ENCODE measurements at regions not wholly inside any gene's neighbourhood (a gene's known extent, or its start where the extent isn't known, plus 50 kb on each side); places are given as distances from the start of the nearest gene placed in this dataset.

- DNase-seq: no peak
Observed at GRCh38 chr2:111219285-111219684, 98.6 kb downstream of the BCL2L11 start.

GRCh38 chr2:111219734-111220505, 99.2 kb downstream of the BCL2L11 start:
- no peak for DNase-seq

DNA sequence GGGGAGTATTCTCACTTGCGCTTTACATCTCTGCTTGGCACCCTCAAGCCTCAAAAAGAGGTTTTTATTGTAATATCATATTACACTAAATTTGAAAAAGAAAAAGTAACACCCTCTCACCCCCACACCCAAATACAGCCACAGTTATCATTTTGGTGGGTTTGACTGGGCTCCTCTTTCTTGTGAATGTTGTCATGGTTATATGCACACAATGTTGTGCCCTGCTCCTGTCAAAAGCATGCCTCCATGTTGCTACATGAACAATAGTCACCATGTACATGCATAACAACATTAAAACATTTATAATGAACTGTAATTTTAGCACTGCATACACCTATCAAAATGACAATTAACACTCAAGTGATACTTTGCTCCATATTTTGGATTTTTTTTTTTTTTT, 100.2 kb downstream of the BCL2L11 start:
- DNase-seq: no peak

DNA sequence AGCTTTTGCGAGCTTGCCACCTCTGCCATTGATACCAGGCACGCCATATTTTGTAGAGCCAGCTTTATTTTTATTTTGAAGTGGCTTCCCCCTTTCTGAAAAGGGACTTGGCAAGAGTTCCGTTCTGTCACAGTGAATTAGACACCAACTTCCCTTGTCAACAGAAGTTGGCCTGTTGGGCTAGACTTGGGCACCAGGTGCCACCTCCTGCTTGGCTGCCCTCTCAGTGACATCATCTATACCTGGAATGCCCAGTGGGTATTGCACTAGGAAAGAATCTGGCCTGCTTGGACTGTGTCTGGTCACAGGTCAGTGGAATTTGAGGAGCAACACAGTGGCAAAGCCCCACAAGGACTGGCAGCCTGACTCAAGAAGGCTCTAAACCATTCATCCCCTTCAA, 101.0 kb downstream of the BCL2L11 start:
- DNase-seq: no peak

DNA sequence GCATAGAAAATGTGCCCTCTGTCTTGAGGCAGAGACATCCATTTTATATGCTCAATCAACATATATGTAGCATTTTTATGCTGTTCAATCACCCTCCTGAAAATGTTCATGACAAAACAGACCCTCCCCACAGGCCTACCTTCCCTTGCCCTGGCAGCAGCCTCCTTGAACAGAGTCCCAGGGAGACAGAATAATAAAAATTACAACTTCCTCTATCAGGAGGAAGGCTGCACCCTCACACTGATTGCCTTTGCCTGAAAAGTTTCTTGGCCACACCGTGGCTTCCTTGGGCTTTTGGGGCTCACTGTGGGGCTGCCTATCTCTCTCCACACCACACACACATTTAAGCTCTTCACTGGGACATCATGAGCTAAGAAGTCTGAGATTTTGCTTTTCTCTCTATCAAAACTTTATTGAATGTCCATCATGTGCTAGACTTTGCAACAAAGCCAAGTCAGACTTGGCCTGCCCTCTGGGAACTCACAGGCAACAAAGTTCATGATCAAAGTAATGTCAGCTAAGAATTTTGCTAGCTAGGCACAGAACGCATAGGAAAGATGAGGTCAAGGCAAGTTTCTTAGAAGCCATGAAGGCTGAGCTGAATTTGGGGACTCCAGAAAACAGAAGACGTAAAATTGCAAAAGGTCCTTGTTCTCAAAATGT, 101.6 kb downstream of the BCL2L11 start:
- no peak for DNase-seq

- no peak for DNase-seq
Observed at GRCh38 chr2:111225856-111226255, 105.1 kb downstream of the BCL2L11 start.

GRCh38 chr2:111226876-111227700, 106.4 kb downstream of the BCL2L11 start:
- no peak for DNase-seq

GRCh38 chr2:111227716-111228141, 107.0 kb downstream of the BCL2L11 start:
- DNase-seq: no peak

GRCh38 chr2:111231532-111232252, 111.0 kb downstream of the BCL2L11 start:
- DNase-seq: no peak

DNA sequence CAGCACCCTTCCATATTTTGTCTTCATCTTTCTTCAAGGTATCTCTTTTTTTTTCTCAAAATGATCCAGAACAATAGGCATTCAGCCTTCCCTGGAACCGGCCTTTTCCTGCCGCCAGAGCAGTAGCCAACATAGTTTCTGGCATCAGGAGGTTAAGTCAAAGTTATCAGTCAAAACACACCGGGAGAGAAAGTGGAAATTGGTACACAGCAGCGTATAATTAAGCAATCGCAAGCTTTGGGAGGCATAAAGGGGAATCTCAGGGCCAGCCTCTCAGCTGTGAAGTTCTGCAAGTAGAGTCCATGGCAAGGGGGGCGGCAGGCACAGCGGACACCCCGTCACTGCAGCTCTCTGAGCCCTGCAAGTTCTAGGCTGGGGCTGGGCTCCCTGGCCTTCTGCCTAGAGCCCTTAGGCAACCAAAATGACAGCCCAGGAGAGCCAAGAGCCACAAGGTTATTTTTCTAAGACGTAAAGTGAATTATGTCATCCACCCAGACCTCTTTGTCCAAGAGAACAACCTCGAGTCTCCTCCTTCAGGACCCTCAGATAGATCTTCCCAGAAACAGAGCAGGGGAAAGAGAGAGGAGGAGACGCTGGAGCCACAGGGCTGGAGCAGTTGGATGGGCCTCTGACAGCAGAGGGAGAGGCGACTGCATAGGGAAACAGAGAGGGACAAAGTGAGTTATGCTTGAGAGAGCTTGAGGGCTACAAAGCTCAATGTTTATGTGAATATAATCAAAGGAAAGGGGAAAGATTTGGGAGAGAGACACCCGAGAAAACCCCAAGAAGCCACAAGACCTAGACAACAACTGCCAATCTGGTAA, 114.7 kb downstream of the BCL2L11 start:
- no peak for DNase-seq

GRCh38 chr2:111236025-111236424, 115.3 kb downstream of the BCL2L11 start:
- DNase-seq: no peak

GRCh38 chr2:111238296-111238695, 117.6 kb downstream of the BCL2L11 start:
- no peak for DNase-seq

- DNase-seq: no peak
Observed at GRCh38 chr2:111239107-111239506, 118.4 kb downstream of the BCL2L11 start.

DNA sequence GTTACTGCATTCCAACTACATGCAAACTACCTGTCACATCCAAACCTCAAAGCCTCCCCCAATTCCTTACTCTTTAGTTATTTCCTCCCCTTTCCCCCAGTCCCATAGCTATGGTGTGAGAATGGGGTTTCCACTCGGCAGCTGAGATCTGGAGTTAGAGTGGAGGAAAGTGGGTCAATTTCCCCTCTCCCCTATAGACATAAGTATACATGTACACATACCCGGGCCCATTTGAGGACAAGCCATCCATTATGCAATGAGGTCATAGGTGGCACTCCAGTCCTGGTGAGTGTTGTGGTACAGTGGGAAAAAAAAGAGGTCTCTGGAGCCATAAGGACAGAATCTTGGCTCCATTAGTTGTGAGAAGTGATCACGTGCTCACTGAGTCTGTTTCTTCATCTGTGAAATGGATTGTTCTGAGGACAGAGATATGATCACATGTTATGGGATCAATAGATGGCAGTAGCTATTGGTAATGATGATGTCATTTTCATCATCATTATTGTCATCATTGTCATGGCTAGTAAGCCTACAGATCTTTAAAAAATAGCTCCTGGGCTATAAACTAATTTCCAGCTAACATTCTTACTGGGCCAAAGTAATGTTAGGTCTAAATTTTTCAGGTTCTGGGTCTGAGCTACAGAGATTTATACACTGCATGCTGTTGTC, 119.0 kb downstream of the BCL2L11 start:
- DNase-seq: no peak

- no peak for DNase-seq
Observed at GRCh38 chr2:111243295-111243694, 122.6 kb downstream of the BCL2L11 start.

GRCh38 chr2:111244864-111245263, 124.2 kb downstream of the BCL2L11 start:
- no peak for DNase-seq

DNA sequence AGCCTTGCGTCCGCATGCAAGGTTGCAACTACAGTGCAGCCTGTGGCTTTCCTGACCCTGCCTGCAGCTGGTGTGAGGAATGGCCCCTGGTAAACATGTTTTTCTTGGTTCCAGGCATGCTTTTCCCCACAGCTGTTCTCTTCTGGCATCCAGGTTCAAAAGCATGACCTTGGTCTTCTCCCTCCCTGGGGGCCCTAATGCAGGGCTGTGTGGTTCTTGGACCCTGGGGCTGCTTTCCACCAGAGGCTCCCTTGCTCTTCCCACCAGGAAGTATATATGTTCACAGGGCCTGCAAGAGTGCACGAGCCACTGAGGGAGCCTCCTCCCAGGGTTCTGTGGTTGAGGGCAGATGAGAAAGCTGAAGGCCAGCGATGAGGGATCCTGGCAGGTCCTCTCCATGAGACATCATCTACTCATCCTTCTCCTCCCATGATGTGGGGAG, 125.9 kb downstream of the BCL2L11 start:
- DNase-seq: no peak

- DNase-seq: no peak
Observed at GRCh38 chr2:111247491-111247890, 126.8 kb downstream of the BCL2L11 start.

GRCh38 chr2:111249806-111250205, 129.1 kb downstream of the BCL2L11 start:
- DNase-seq: no peak

- no peak for DNase-seq
Observed at GRCh38 chr2:111250448-111251030, 129.8 kb downstream of the BCL2L11 start.

GRCh38 chr2:111251711-111252110, 131.0 kb downstream of the BCL2L11 start:
- no peak for DNase-seq
